Endothelial cell (in vitro differentiated cells): ENCODE measurements at regions not wholly inside any gene's neighbourhood (a gene's known extent, or its start where the extent isn't known, plus 50 kb on each side); places are given as distances from the start of the nearest gene placed in this dataset.
A peak's percentile ranks its signal among the peaks of the same experiment; 100 is the strongest.

Experiments used
- DNase-seq: peaks from one replicate; pipeline ENCODE4 v3.0.0; 2021; ENCODE audit warnings: low spot score
- H3K27ac Mint-ChIP-seq: one replicate; pipeline ENCODE4 v1.8.0; 2021; ENCODE audit warnings: mixed read lengths, inconsistent platforms; ENCODE audit not compliant: unreplicated experiment
- H3K27me3 Mint-ChIP-seq: one replicate; pipeline ENCODE4 v1.8.0; 2021; ENCODE audit warnings: mild to moderate bottlenecking, moderate library complexity, mixed read lengths, inconsistent platforms; ENCODE audit not compliant: unreplicated experiment
- H3K36me3 Mint-ChIP-seq: one replicate; pipeline ENCODE4 v1.8.0; 2021; ENCODE audit warnings: mild to moderate bottlenecking, low read depth, mixed read lengths, inconsistent platforms; ENCODE audit not compliant: unreplicated experiment
- H3K4me1 Mint-ChIP-seq: one replicate; pipeline ENCODE4 v1.8.0; 2021; ENCODE audit warnings: mild to moderate bottlenecking, mixed read lengths, inconsistent platforms; ENCODE audit not compliant: unreplicated experiment
- H3K4me3 Mint-ChIP-seq: one replicate; pipeline ENCODE4 v1.8.0; 2021; ENCODE audit warnings: mild to moderate bottlenecking, mixed read lengths, inconsistent platforms; ENCODE audit not compliant: unreplicated experiment
- H3K9me3 Mint-ChIP-seq: one replicate; pipeline ENCODE4 v1.8.0; 2021; ENCODE audit warnings: mixed read lengths, inconsistent platforms; ENCODE audit not compliant: unreplicated experiment
- TF ChIP-seq, protein P1 (sequence below): fragments of 200-600 bp; sonication (generic); IDR thresholded peaks from one replicate; pipeline ENCODE4 v1.5.0; 2021; ENCODE audit warnings: antibody characterized with exemption; ENCODE audit not compliant: unreplicated experiment

DNA sequence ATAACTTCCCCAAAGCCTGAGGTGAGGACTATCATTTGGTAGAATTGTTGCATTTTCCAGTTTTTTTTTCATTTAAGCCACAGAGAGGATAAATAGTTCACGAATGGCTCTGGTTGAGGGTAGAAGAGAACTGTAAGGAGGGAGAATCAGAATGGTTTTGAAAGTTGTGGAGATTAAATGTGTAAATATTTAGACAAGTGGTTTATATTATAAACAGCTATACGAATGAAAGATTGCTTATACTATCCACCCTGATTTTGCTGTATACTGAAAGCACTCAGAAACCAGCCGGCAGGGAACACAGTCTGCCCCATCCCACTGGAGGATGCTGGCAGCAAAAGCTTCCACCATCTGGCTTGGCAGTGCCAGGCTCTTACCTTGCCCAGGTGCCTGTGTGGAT lies 341.1 kb downstream of the RAPGEF2 start:
- TF ChIP-seq, protein P1, sequence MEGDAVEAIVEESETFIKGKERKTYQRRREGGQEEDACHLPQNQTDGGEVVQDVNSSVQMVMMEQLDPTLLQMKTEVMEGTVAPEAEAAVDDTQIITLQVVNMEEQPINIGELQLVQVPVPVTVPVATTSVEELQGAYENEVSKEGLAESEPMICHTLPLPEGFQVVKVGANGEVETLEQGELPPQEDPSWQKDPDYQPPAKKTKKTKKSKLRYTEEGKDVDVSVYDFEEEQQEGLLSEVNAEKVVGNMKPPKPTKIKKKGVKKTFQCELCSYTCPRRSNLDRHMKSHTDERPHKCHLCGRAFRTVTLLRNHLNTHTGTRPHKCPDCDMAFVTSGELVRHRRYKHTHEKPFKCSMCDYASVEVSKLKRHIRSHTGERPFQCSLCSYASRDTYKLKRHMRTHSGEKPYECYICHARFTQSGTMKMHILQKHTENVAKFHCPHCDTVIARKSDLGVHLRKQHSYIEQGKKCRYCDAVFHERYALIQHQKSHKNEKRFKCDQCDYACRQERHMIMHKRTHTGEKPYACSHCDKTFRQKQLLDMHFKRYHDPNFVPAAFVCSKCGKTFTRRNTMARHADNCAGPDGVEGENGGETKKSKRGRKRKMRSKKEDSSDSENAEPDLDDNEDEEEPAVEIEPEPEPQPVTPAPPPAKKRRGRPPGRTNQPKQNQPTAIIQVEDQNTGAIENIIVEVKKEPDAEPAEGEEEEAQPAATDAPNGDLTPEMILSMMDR, result no peak
- no peaks in the 10 kb centered on the region for H3K36me3 Mint-ChIP-seq
- no peaks in the 10 kb centered on the region for H3K27me3 Mint-ChIP-seq
- no peaks in the 10 kb centered on the region for H3K9me3 Mint-ChIP-seq
- no peak overlapping the region for H3K4me3 Mint-ChIP-seq
- no peaks in the 10 kb centered on the region for H3K4me1 Mint-ChIP-seq
- DNase-seq, result no peak
- no peak overlapping the region for H3K27ac Mint-ChIP-seq

- DNase-seq, result no peak
- H3K27ac Mint-ChIP-seq, result no peak overlapping the region
Observed at GRCh38 chr4:159444678-159445077, 341.8 kb downstream of the RAPGEF2 start.

DNA sequence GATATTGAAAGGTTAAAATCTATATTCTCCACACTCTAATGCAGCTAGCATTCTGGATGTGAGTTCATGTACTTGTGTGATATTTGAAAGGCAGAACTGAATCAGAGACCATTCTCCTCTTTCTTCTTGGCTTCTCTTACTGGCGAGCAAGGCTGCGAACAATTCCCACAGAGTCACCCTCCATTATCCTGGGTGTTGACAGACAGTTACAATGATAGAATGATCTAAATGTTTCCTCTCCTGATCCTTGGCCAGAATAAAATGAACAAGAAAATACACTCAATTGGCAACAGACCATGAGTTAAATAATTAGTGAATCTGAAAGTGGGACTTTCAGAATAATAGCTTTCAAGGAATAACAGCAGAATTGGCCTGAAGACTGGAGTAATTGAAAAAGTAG lies 342.8 kb downstream of the RAPGEF2 start:
- H3K4me1 Mint-ChIP-seq, result peaks cover 2% of the 10 kb centered on the region
- no peaks in the 10 kb centered on the region for H3K9me3 Mint-ChIP-seq
- no peak overlapping the region for H3K4me3 Mint-ChIP-seq
- H3K27ac Mint-ChIP-seq, result no peak overlapping the region
- H3K27me3 Mint-ChIP-seq, result no peaks in the 10 kb centered on the region
- TF ChIP-seq, protein P1, result no peak
- no peaks in the 10 kb centered on the region for H3K36me3 Mint-ChIP-seq
- no peak for DNase-seq

More at GRCh38 chr4:159444678-159445077, 341.8 kb downstream of the RAPGEF2 start:
- Mint-ChIP-seq H3K4me1 (no peaks in the 10 kb centered on the region), H3K36me3 (no peaks in the 10 kb centered on the region), H3K4me3 (no peak overlapping the region), H3K27me3 (no peaks in the 10 kb centered on the region), H3K9me3 (no peaks in the 10 kb centered on the region)
- TF ChIP-seq, protein P1, result no peak

DNA sequence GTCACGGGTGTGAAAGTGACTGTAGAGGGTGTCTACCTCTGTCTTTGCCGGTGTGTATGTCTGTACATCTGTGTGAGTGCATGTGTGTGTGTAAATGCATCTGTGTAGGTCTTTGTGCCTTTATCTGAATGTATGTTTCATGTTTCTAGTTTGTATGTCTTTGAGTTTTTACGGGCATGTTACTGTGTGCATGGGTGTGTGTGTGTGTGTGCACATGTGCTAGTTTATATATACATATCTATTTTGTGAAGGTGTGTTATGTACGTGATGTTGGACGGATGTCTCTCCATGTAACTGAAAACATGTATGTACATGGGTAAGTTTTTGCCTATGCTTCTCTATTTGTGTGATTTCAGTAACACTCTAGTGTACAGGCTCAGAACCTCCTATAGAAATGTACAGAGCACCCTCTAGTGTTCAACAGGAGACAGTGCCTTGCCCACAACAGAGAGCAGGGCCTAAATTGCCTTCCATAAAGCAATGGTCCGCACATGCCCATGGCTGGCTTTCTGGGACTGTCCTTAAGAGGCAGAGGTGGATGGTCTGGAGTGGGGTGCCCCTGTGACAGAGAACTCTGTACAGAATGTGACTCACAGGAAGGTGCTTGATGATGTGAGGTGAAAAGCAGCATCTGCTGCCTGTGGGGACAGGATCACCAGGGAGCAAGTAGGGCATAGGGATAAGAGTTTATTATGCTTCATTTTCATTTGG lies 343.5 kb downstream of the RAPGEF2 start:
- H3K36me3 Mint-ChIP-seq, result no peaks in the 10 kb centered on the region
- H3K27me3 Mint-ChIP-seq, result no peaks in the 10 kb centered on the region
- no peaks in the 10 kb centered on the region for H3K9me3 Mint-ChIP-seq
- no peak overlapping the region for H3K27ac Mint-ChIP-seq
- H3K4me1 Mint-ChIP-seq, result peaks cover 2% of the 10 kb centered on the region
- peak; percentile 42 for DNase-seq
- no peak overlapping the region for H3K4me3 Mint-ChIP-seq
- TF ChIP-seq, protein P1, result peak; percentile 60

DNA sequence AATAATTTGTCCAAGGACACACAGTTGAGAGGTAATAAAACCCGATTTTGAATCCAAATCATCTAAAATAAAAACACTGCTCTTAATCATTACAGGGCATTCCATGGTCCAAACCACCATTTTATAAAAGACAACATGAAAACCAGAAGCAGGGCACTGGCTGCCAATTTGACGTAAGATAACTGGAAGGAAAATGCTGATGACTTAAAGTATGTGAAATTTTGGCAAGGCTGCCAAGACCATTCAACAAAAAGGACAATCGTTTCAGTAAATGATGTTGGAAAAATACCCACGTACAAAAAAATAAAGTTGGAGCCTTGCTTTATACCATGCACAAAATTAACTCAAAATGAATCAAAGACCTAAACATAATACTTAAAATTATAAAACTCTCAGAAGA lies 344.4 kb downstream of the RAPGEF2 start:
- DNase-seq, result no peak
- H3K9me3 Mint-ChIP-seq, result no peaks in the 10 kb centered on the region
- H3K27ac Mint-ChIP-seq, result no peak overlapping the region
- peaks cover 2% of the 10 kb centered on the region for H3K4me1 Mint-ChIP-seq
- H3K36me3 Mint-ChIP-seq, result no peaks in the 10 kb centered on the region
- no peak overlapping the region for H3K4me3 Mint-ChIP-seq
- TF ChIP-seq, protein P1, result no peak
- no peaks in the 10 kb centered on the region for H3K27me3 Mint-ChIP-seq
